AG09309 (cell line): ENCODE measurements at regions not wholly inside any gene's neighbourhood (a gene's known extent, or its start where the extent isn't known, plus 50 kb on each side); places are given as distances from the start of the nearest gene placed in this dataset.

Experiments used
- DNase-seq: peaks from one replicate; pipeline ENCODE4 v3.0.0-alpha.2; 2010; ENCODE audit warnings: low read depth
- H3K4me3 ChIP-seq: 2 replicates; pipeline ENCODE4 v1.5.1; 2011; ENCODE audit warnings: mild to moderate bottlenecking, low read depth, low read length, moderate library complexity; ENCODE audit not compliant: control insufficient read depth
- TF ChIP-seq, protein P1 (sequence below): IDR thresholded peaks from 2 replicates; pipeline ENCODE4 v1.5.1; 2011; ENCODE audit warnings: mild to moderate bottlenecking, low read depth, low read length, inconsistent platforms; ENCODE audit not compliant: insufficient read depth, control insufficient read depth; ENCODE audit errors: missing control alignments

DNA sequence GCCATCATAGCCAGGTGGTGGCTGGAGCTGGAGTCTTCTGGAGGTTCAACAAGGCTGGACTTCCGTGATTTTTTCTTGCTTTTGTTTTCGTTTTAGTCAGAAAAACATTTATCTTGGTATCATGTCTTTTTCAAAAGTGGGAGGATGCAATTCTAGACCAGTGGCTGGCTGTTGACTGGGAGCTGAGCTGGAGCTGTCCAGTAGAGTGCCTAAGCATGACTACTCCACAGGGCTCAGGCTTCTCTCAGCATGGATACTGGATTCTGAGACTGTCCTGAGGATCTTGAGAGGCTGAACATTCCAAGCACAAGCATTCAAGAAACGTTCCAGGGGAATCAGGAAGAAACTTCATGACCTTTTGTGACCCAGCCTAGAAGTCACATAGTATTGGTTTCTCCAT is 598.1 kb downstream of the MID1IP1 start:
- no peak for DNase-seq
- TF ChIP-seq, protein P1, sequence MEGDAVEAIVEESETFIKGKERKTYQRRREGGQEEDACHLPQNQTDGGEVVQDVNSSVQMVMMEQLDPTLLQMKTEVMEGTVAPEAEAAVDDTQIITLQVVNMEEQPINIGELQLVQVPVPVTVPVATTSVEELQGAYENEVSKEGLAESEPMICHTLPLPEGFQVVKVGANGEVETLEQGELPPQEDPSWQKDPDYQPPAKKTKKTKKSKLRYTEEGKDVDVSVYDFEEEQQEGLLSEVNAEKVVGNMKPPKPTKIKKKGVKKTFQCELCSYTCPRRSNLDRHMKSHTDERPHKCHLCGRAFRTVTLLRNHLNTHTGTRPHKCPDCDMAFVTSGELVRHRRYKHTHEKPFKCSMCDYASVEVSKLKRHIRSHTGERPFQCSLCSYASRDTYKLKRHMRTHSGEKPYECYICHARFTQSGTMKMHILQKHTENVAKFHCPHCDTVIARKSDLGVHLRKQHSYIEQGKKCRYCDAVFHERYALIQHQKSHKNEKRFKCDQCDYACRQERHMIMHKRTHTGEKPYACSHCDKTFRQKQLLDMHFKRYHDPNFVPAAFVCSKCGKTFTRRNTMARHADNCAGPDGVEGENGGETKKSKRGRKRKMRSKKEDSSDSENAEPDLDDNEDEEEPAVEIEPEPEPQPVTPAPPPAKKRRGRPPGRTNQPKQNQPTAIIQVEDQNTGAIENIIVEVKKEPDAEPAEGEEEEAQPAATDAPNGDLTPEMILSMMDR: no peak
- H3K4me3 ChIP-seq: no peak overlapping the region

DNA sequence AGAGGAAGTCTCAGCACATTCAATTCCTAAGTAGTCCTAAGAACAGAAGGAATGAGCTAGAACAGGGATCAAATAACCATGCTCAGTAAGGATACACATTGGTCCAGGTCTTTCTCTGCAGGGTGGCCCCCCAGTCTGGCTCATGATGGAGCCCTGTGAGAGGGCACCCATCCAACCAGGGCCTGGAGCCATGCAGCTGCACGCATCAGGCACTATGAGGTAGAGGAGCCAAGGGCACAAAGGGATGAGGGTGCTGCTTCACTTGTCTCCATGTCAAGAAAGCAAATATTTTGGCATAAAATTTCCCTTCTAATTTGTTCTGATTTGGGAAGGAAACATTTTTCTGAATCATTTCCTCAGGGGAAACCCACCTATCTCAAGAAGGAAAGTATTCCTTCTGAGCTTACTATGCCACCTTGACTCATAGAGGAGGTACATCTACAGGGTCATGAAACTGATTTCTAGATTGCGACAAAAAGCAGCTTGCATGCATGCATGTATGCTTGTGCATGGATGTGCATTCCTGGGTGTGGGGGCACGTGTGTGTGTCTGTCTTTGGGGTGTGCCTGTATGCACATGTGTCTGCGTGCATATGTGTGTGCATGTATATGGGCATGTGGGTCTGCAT is 600.3 kb downstream of the MID1IP1 start:
- TF ChIP-seq, protein P1: no peak

DNA sequence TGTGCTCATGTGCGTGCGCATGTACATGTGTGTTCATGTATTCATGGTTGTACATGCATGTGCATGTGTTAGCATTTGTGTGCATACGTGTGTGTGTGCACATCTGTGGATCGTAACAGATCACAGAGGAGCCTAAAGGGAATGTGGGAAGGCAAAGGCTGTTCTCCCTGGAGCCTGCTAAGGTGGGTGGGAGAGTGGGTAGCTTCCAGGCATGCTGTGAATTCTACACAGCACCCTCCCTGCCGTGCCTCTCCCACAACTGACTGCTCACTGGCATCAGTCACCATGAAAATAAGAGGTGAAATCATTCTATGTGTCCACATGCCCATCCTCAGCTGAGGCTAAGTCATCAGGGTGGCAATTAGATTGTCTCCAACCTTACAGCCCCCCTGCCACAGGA is 600.9 kb downstream of the MID1IP1 start:
- no peak overlapping the region for H3K4me3 ChIP-seq
- no peak for DNase-seq
- TF ChIP-seq, protein P1: no peak

More for the DNA sequence above, 600.3 kb downstream of the MID1IP1 start:
- DNase-seq: no peak
- no peak overlapping the region for H3K4me3 ChIP-seq

DNA sequence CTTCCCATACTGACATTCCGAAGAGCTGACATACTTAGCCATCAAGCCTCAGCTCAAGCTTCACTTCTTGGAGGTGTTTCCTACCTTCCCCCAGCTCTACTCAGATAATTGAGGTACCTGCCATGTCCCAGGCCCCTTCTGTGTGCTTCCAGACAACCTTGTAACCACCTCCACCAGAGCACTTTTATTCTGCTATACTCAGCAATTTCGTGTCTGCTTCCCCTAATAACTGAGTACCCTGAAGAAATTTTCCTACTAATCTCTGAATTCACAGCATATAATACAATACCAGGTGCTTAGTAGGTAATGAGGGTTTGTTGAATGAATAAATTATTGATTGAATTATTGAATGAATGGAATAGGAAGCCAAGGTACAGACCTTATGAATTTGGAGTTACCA is 605.5 kb downstream of the MID1IP1 start:
- H3K4me3 ChIP-seq: no peak overlapping the region
- TF ChIP-seq, protein P1: no peak
- DNase-seq: no peak

DNA sequence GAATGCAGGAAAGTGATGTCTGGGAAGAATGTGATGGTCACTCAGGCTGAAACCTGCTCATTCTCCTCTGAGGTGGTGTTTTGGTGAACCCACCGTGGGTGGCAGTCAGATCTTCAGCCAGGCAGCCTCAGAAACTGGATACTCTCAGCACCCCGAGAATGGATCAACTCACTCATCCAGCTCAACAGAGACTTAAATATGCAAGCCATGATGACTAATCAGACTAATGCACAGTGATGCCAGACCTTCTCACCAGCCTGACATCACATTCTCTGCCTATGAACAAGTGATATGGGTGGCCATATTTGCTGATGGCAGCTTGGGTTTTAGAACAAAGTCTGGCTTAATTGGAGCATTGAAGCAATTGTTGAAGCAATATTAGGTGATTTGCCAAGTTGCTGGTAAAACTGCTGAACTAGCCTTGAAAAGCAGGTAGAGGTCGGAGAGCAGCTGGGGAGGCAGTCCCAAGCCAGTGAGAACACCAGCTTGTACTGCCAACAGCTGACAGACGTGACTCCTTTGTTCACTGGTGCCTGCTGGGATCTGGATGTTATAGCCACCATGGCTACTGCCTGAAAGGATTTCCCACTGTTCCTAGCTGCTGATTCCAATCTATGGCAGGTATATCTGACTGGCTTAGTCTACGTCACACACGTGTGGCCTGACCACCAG is 608.1 kb downstream of the MID1IP1 start:
- TF ChIP-seq, protein P1: no peak
- no peak overlapping the region for H3K4me3 ChIP-seq
- no peak for DNase-seq

DNA sequence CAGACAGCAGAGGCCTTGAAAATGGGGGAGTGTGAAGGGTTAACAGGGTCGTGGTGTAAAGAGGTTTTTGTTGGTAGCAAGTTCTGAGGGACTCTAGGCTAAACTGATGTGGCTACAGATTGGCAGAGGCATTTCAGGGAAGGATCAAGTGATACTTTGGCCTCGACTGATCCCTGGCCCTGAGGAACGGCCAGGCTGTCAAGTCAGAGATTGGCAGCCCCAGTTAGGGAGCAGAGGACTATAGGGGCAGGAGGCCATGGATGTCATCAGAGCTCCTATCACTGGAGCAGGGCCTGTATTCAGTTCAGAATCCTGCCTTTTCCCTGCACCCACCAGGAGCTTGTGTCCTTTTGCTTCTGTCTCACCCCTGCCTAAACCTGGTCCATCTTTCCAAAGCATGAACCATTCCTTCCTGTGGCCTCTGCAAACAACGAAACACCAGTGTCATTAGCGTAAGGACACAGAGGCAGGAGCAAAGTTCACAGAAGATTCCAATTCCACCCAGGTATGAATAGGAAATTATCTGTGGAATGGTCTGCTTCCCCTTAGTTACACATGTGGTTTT is 613.1 kb downstream of the MID1IP1 start:
- H3K4me3 ChIP-seq: no peak overlapping the region
- TF ChIP-seq, protein P1: no peak
- no peak for DNase-seq
